ENCODE measurements at regions not wholly inside any gene's neighbourhood (a gene's known extent, or its start where the extent isn't known, plus 50 kb on each side); places are given as distances from the start of the nearest gene placed in this dataset.

- DNase-seq: no peak
- no peak for ATAC-seq
- Histone ChIP-seq H3K4me1 (no peaks in the 10 kb centered on the region), H3K27me3 (no peaks in the 10 kb centered on the region), H3K27ac (no peak overlapping the region), H3K36me3 (replicated peaks in 1 of 2; ENCODE audit: insufficient read depth in 1 of 2, low read depth in 2 of 2) (no peaks in the 10 kb centered on the region), H3K4me3 (no peak overlapping the region), H3K9me3 (no peaks in the 10 kb centered on the region)
- 62 to 71% methylated on average over 1 of the region's 1 CpG for WGBS, 2 donors
- intact Hi-C loops (cut with DNase I): no loop called here
- TF ChIP-seq POLR2A (IDR thresholded peaks at IDR 0.05) (no peak), CTCF (IDR thresholded peaks at IDR 0.05) (no peak)
Observed at GRCh38 chr11:26901162-26901561, 92.8 kb upstream of the FIBIN start.

GRCh38 chr11:26904132-26904531, 89.8 kb upstream of the FIBIN start:
- no peak for ATAC-seq
- intact Hi-C loops (cut with DNase I): no loop called here
- no peak for DNase-seq

GRCh38 chr11:26904801-26905200, 89.1 kb upstream of the FIBIN start:
- TF ChIP-seq POLR2A (IDR thresholded peaks at IDR 0.05) (no peak), CTCF (IDR thresholded peaks at IDR 0.05) (no peak)
- H3K4me1 ChIP-seq: no peaks in the 10 kb centered on the region
- no peak overlapping the region for H3K27ac ChIP-seq
- WGBS, 2 donors: 33 to 34% methylated on average over 1 of the region's 1 CpG
- H3K4me3 ChIP-seq: no peak overlapping the region
- H3K9me3 ChIP-seq: no peaks in the 10 kb centered on the region
- DNase-seq (no peak), ATAC-seq (no peak)
- H3K36me3 ChIP-seq (replicated peaks in 1 of 2; ENCODE audit: insufficient read depth in 1 of 2, low read depth in 2 of 2): no peaks in the 10 kb centered on the region
- intact Hi-C loops (cut with DNase I): no loop called here
- no peaks in the 10 kb centered on the region for H3K27me3 ChIP-seq

More at GRCh38 chr11:26904132-26904531, 89.8 kb upstream of the FIBIN start:
- Histone ChIP-seq H3K9me3 (no peaks in the 10 kb centered on the region), H3K36me3 (replicated peaks in 1 of 2; ENCODE audit: insufficient read depth in 1 of 2, low read depth in 2 of 2) (no peaks in the 10 kb centered on the region), H3K4me3 (no peak overlapping the region), H3K27me3 (no peaks in the 10 kb centered on the region), H3K4me1 (no peaks in the 10 kb centered on the region), H3K27ac (no peak overlapping the region)
- TF ChIP-seq CTCF (IDR thresholded peaks at IDR 0.05) (no peak), POLR2A (IDR thresholded peaks at IDR 0.05) (no peak)
- WGBS, 2 donors: 92 to 95% methylated on average over 1 of the region's 1 CpG

GRCh38 chr11:26905368-26905767, 88.5 kb upstream of the FIBIN start:
- ATAC-seq (no peak), DNase-seq (no peak)
- intact Hi-C loops (cut with DNase I): no loop called here
- no peaks in the 10 kb centered on the region for H3K9me3 ChIP-seq
- no peak overlapping the region for H3K4me3 ChIP-seq
- TF ChIP-seq POLR2A (IDR thresholded peaks at IDR 0.05) (no peak), CTCF (IDR thresholded peaks at IDR 0.05) (no peak)
- no peaks in the 10 kb centered on the region for H3K36me3 ChIP-seq (replicated peaks in 1 of 2; ENCODE audit: insufficient read depth in 1 of 2, low read depth in 2 of 2)
- no peak overlapping the region for H3K27ac ChIP-seq
- WGBS, 2 donors: 77 to 80% methylated on average over 3 of the region's 3 CpGs
- H3K4me1 ChIP-seq: peaks cover 5% of the 10 kb centered on the region
- H3K27me3 ChIP-seq: no peaks in the 10 kb centered on the region

GRCh38 chr11:26909515-26909914, 84.4 kb upstream of the FIBIN start:
- Histone ChIP-seq H3K4me3 (no peak overlapping the region), H3K27ac (no peak overlapping the region), H3K27me3 (no peaks in the 10 kb centered on the region), H3K9me3 (no peaks in the 10 kb centered on the region), H3K36me3 (replicated peaks in 1 of 2; ENCODE audit: insufficient read depth in 1 of 2, low read depth in 2 of 2) (no peaks in the 10 kb centered on the region), H3K4me1 (peaks cover 18% of the 10 kb centered on the region)
- 39 to 41% methylated on average over 3 of the region's 3 CpGs for WGBS, 2 donors
- ATAC-seq (no peak), DNase-seq (no peak)
- intact Hi-C loops (cut with DNase I): no loop called here
- TF ChIP-seq POLR2A (IDR thresholded peaks at IDR 0.05) (no peak), CTCF (IDR thresholded peaks at IDR 0.05) (no peak)

Data from body of pancreas (tissue), 4 donors.